ENCODE measurements at regions not wholly inside any gene's neighbourhood (a gene's known extent, or its start where the extent isn't known, plus 50 kb on each side); places are given as distances from the start of the nearest gene placed in this dataset.

DNA sequence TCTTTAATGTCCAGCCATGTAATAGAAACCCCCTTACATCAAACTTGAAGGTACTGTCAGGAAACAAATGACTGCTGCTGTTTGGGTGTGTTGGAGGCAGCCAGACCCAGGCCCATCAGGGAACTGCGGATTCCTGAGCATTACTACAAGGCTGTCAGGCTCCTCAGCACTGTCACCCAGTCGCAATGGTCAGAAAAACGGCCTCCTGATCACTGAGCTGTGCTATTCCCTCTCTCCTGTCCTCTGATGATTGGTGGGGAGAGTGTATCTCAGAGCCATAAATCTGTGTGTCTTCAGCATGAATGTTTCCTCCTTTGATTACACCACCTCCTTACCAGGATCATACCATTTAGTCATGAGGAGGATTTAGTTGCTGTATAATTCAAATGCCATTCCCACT, 135.2 kb upstream of the GADL1 start:
- no peak for TF ChIP-seq ZFX (IDR thresholded peaks at IDR 0.05; ENCODE audit: borderline replicate concordance)
- no peak for TF ChIP-seq CTCF (IDR thresholded peaks at IDR 0.05)
- H3K27ac ChIP-seq, result no peak overlapping the region

DNA sequence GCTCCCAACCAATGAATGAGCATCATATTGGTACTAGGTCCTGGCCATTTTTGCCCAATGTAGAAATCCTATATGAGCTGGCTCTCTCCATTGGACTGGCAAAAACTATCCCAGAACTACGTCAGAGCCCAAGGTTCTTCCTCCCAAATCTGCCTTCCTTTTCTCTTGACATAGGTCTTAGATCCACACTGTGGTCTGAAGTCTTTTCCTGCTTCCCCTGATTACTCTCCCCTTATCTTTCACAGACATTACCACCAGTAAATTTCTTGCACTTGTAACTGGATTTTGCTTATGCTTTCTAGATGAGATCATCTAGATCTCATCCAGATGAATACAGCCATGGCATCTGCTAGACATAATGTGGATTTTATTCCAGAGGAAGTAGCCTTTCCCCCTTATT, 141.2 kb upstream of the GADL1 start:
- TF ChIP-seq ZFX (IDR thresholded peaks at IDR 0.05; ENCODE audit: borderline replicate concordance) (no peak), CTCF (IDR thresholded peaks at IDR 0.05) (no peak)
- H3K27ac ChIP-seq, result no peak overlapping the region

- TF ChIP-seq ZFX (IDR thresholded peaks at IDR 0.05; ENCODE audit: borderline replicate concordance), result no peak
- TF ChIP-seq CTCF (IDR thresholded peaks at IDR 0.05), result no peak
- no peak overlapping the region for H3K27ac ChIP-seq
These were observed 143.8 kb upstream of the GADL1 start for GRCh38 chr3:31038086-31038739.

GRCh38 chr3:31039145-31039544, 144.7 kb upstream of the GADL1 start:
- no peak for TF ChIP-seq CTCF (IDR thresholded peaks at IDR 0.05)
- TF ChIP-seq ZFX (IDR thresholded peaks at IDR 0.05; ENCODE audit: borderline replicate concordance), result no peak

GRCh38 chr3:31041161-31041978, 146.9 kb upstream of the GADL1 start:
- TF ChIP-seq CTCF (IDR thresholded peaks at IDR 0.05), result no peak
- no peak for TF ChIP-seq ZFX (IDR thresholded peaks at IDR 0.05; ENCODE audit: borderline replicate concordance)
- no peak overlapping the region for H3K27ac ChIP-seq

More at GRCh38 chr3:31039145-31039544, 144.7 kb upstream of the GADL1 start:
- no peak overlapping the region for H3K27ac ChIP-seq

DNA sequence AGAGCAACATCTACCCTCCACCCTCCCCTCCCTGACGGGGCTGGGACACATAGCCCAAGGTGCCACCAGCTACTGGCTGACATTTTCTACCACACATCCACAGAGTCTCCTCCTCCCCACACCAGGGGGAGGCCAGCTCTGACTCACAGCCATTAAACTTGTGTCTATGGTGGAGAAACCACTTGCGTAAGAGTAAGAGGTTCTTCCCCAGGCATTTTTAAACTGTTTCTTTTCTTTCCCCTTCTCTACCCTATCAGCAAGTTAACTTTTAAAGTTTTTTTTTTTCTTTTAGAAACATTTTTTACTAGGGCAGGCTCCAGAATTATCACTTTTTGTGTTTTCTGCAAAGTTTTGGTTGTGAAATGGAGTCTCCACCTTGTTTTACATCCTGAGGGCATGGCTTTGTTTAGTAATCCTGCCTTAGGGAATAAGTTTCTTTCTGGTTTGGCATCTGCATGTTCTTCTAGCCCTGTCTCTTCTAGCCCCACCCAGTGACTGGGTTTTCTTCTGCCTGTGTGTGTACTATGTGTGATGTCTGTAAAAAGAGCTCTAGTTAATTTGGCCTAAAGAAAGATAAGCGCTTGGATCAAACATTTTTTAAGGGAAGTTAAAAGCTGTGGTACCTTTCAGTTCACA, 148.8 kb upstream of the GADL1 start:
- no peak overlapping the region for H3K27ac ChIP-seq
- no peak for TF ChIP-seq CTCF (IDR thresholded peaks at IDR 0.05)
- TF ChIP-seq ZFX (IDR thresholded peaks at IDR 0.05; ENCODE audit: borderline replicate concordance), result no peak

DNA sequence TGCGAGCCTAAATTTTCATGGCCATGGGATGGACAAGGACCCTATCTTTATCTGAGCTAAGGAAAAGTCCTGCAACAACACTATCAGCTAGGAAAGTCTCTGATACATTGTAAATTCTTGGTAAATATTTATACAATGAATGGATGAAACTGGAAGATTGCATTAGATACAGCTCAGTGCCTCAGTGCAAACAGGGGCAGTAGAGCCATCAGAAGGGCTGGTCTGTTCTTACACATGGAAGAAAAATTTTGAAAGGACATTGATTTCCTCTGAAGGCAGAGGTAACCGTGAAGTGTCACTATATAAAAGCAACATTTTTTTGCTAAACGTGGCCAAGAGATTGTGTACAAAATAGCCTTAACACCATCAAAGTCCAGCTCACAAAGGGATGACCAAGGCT, 153.2 kb upstream of the GADL1 start:
- no peak for TF ChIP-seq CTCF (IDR thresholded peaks at IDR 0.05)
- no peak for TF ChIP-seq ZFX (IDR thresholded peaks at IDR 0.05; ENCODE audit: borderline replicate concordance)
- H3K27ac ChIP-seq, result no peak overlapping the region
